GM23338 (cell line): ENCODE measurements at regions not wholly inside any gene's neighbourhood (a gene's known extent, or its start where the extent isn't known, plus 50 kb on each side); places are given as distances from the start of the nearest gene placed in this dataset.

Experiments used
- ATAC-seq: fragments of 200-7000 bp; cut with Tn5 transposase; 3 replicates; pipeline ENCODE4 v1.9.1; 2020
- DNase-seq: peaks from one replicate; pipeline ENCODE4 v3.0.0-alpha.2; 2015; ENCODE audit warnings: low spot score
- H2AFZ ChIP-seq: fragments of 200-600 bp; sonication (generic); 2 replicates; pipeline ENCODE4 v1.8.0; 2016; ENCODE audit warnings: antibody characterized with exemption, mild to moderate bottlenecking, moderate library complexity
- H3F3A ChIP-seq: fragments of 200-600 bp; sonication (generic); replicated peaks from 2 replicates; pipeline ENCODE4 v1.8.0; 2017; ENCODE audit warnings: antibody characterized with exemption, mixed run types, low read depth
- H3K27ac ChIP-seq: fragments of 200-600 bp; sonication (generic); 2 replicates; pipeline ENCODE4 v1.6.1; 2016; ENCODE audit warnings: low read depth
- H3K27me3 ChIP-seq: fragments of 200-600 bp; sonication (generic); 2 replicates; pipeline ENCODE4 v1.8.0; 2016; ENCODE audit warnings: mild to moderate bottlenecking, mixed run types, moderate library complexity; ENCODE audit not compliant: insufficient read depth
- H3K36me3 ChIP-seq: fragments of 200-600 bp; sonication (generic); 2 replicates; pipeline ENCODE4 v1.8.0; 2016; ENCODE audit warnings: mild to moderate bottlenecking; ENCODE audit not compliant: insufficient read depth
- H3K4me1 ChIP-seq: fragments of 200-600 bp; sonication (generic); 2 replicates; pipeline ENCODE4 v1.8.0; 2016; ENCODE audit warnings: mild to moderate bottlenecking, moderate library complexity; ENCODE audit not compliant: insufficient read depth
- H3K4me2 ChIP-seq: fragments of 200-600 bp; sonication (generic); 2 replicates; pipeline ENCODE4 v1.7.1; 2017; ENCODE audit warnings: mixed run types
- H3K4me3 ChIP-seq: fragments of 200-600 bp; sonication (generic); 2 replicates; pipeline ENCODE4 v1.6.1; 2016; ENCODE audit warnings: mixed run types
- H3K79me2 ChIP-seq: fragments of 200-600 bp; sonication (generic); replicated peaks from 2 replicates; pipeline ENCODE4 v1.8.0; 2017; ENCODE audit warnings: mild to moderate bottlenecking; ENCODE audit not compliant: insufficient read depth
- H3K9me2 ChIP-seq: fragments of 200-600 bp; sonication (generic); 2 replicates; pipeline ENCODE4 v1.8.0; 2017; ENCODE audit not compliant: insufficient read depth
- H4K20me1 ChIP-seq: fragments of 200-600 bp; sonication (generic); replicated peaks from 2 replicates; pipeline ENCODE4 v1.8.0; 2017; ENCODE audit warnings: mild to moderate bottlenecking; ENCODE audit not compliant: insufficient read depth
- H3K27ac Mint-ChIP-seq: 2 replicates; pipeline ENCODE4 v1.8.0; 2020; ENCODE audit warnings: inconsistent platforms, mild to moderate bottlenecking, moderate library complexity, mixed read lengths
- H3K27me3 Mint-ChIP-seq: 3 replicates; pipeline ENCODE4 v1.8.0; 2022; ENCODE audit warnings: low read depth, mild to moderate bottlenecking, moderate library complexity, mixed read lengths, inconsistent platforms; ENCODE audit not compliant: insufficient read depth, poor library complexity
- H3K36me3 Mint-ChIP-seq: 3 replicates; pipeline ENCODE4 v1.8.0; 2021; ENCODE audit warnings: low read depth, mild to moderate bottlenecking, inconsistent platforms, moderate library complexity, mixed read lengths
- H3K4me1 Mint-ChIP-seq: 3 replicates; pipeline ENCODE4 v1.8.0; 2020; ENCODE audit warnings: mild to moderate bottlenecking, inconsistent platforms, mixed read lengths
- H3K4me3 Mint-ChIP-seq: 3 replicates; pipeline ENCODE4 v1.8.0; 2021; ENCODE audit warnings: moderate library complexity, mild to moderate bottlenecking, inconsistent platforms, mixed read lengths
- H3K9me3 Mint-ChIP-seq: 3 replicates; pipeline ENCODE4 v1.8.0; 2020; ENCODE audit warnings: moderate library complexity, mild to moderate bottlenecking, inconsistent platforms, mixed read lengths
- CREB1 ChIP-seq: fragments of 250-450 bp; sonication (Bioruptor Pico); IDR thresholded peaks from 2 replicates; pipeline ENCODE4 v1.5.0; 2020; ENCODE audit warnings: low read depth, mild to moderate bottlenecking, moderate library complexity
- EZH2 ChIP-seq: fragments of 200-600 bp; sonication (generic); IDR thresholded peaks from one replicate; pipeline ENCODE4 v1.8.0; 2017; ENCODE audit warnings: antibody characterized with exemption, mild to moderate bottlenecking, low read depth; ENCODE audit not compliant: unreplicated experiment
- EZH2phosphoT487 ChIP-seq: fragments of 200-600 bp; sonication (generic); IDR thresholded peaks from one replicate; pipeline ENCODE4 v1.8.1; 2018; ENCODE audit warnings: antibody characterized with exemption; ENCODE audit not compliant: unreplicated experiment
- JUNB ChIP-seq: IDR thresholded peaks from one replicate; pipeline ENCODE4 v1.6.1; 2016; ENCODE audit warnings: antibody characterized with exemption; ENCODE audit not compliant: unreplicated experiment
- NANOG ChIP-seq: IDR thresholded peaks from 2 replicates; pipeline ENCODE4 v1.6.1; 2016; ENCODE audit warnings: antibody characterized with exemption, borderline replicate concordance
- POLR2AphosphoS5 ChIP-seq: IDR thresholded peaks from 2 replicates; pipeline ENCODE4 v1.6.1; 2016; ENCODE audit warnings: antibody characterized with exemption, low read depth
- STAT1 ChIP-seq: IDR thresholded peaks from one replicate; pipeline ENCODE4 v1.6.1; 2016; ENCODE audit warnings: antibody characterized with exemption; ENCODE audit not compliant: unreplicated experiment
- ZNF114 ChIP-seq: fragments of 250-450 bp; sonication (Bioruptor Pico); IDR thresholded peaks from 2 replicates; pipeline ENCODE4 v1.5.0; 2020; ENCODE audit warnings: mild to moderate bottlenecking, moderate library complexity
- ZNF331 ChIP-seq: fragments of 250-450 bp; sonication (Bioruptor Pico); IDR thresholded peaks from 2 replicates; pipeline ENCODE4 v1.5.0; 2020; ENCODE audit warnings: low read depth, mild to moderate bottlenecking, moderate library complexity
- TF ChIP-seq, protein P1 (sequence below): IDR thresholded peaks from 2 replicates; pipeline ENCODE4 v1.6.1; 2016; ENCODE audit warnings: antibody characterized with exemption
- TF ChIP-seq, protein P2 (sequence below): fragments of 250-450 bp; sonication (Bioruptor Pico); IDR thresholded peaks from 2 replicates; pipeline ENCODE4 v1.5.0; 2020; ENCODE audit warnings: mild to moderate bottlenecking, moderate library complexity
- TF ChIP-seq, protein P3 (sequence below): IDR thresholded peaks from one replicate; pipeline ENCODE4 v1.6.1; 2018; ENCODE audit warnings: antibody characterized with exemption; ENCODE audit not compliant: unreplicated experiment
- TF ChIP-seq, protein P4 (sequence below), 2 experiments: fragments of 200-600 bp in 1 of 2; sonication (generic) in 1 of 2; conservative IDR thresholded peaks; 2 replicates each; pipeline versions ENCODE4 v1.5.1 to v1.6.1; 2016 to 2017; ENCODE audit warnings: antibody characterized with exemption in 2 of 2, low read depth in 2 of 2, mild to moderate bottlenecking in 2 of 2, moderate library complexity in 1 of 2

DNA sequence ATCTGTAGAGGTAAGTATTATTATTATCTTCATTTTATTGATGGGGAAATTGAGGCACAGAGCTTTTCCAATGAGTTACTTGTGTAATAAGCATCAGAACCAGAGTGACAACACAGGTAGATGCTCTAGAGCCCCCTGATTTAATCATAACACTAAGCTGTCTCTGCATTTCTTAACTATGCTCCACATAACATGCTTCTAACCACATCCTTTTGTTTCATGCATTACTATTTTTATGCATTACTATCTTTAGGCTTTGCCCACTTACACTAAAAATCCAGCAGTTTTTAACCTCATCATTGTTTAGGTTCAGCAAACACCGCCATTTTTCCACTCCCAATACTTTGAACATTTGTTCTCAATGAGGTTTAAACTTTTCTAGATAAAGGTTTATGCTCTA, 1900.8 kb upstream of the PCDH10 start:
- Histone ChIP-seq H3K4me3 (no peak overlapping the region), H3F3A (no peaks in the 10 kb centered on the region), H3K27me3 (no peaks in the 10 kb centered on the region), H3K79me2 (no peaks in the 10 kb centered on the region), H3K9me2 (no peaks in the 10 kb centered on the region), H3K27ac (no peak overlapping the region), H3K36me3 (no peaks in the 10 kb centered on the region), H3K4me2 (no peak overlapping the region), H3K4me1 (no peaks in the 10 kb centered on the region), H4K20me1 (no peaks in the 10 kb centered on the region), H2AFZ (no peak overlapping the region)
- H3K4me3 Mint-ChIP-seq: no peak overlapping the region
- H3K4me1 Mint-ChIP-seq: no peaks in the 10 kb centered on the region
- H3K36me3 Mint-ChIP-seq: no peaks in the 10 kb centered on the region
- DNase-seq (no peak), ATAC-seq (no peak)
- no peaks in the 10 kb centered on the region for H3K27me3 Mint-ChIP-seq
- H3K9me3 Mint-ChIP-seq: no peaks in the 10 kb centered on the region
- no peak overlapping the region for H3K27ac Mint-ChIP-seq
- TF ChIP-seq POLR2AphosphoS5 (no peak), STAT1 (no peak), NANOG (no peak), JUNB (no peak), ZNF331 (no peak), EZH2 (no peak), ZNF114 (CRISPR knock-in tag) (no peak), CREB1 (CRISPR knock-in tag) (no peak), EZH2phosphoT487 (no peak)
- TF ChIP-seq, protein P1, sequence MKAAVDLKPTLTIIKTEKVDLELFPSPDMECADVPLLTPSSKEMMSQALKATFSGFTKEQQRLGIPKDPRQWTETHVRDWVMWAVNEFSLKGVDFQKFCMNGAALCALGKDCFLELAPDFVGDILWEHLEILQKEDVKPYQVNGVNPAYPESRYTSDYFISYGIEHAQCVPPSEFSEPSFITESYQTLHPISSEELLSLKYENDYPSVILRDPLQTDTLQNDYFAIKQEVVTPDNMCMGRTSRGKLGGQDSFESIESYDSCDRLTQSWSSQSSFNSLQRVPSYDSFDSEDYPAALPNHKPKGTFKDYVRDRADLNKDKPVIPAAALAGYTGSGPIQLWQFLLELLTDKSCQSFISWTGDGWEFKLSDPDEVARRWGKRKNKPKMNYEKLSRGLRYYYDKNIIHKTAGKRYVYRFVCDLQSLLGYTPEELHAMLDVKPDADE: no peak
- TF ChIP-seq, protein P2, sequence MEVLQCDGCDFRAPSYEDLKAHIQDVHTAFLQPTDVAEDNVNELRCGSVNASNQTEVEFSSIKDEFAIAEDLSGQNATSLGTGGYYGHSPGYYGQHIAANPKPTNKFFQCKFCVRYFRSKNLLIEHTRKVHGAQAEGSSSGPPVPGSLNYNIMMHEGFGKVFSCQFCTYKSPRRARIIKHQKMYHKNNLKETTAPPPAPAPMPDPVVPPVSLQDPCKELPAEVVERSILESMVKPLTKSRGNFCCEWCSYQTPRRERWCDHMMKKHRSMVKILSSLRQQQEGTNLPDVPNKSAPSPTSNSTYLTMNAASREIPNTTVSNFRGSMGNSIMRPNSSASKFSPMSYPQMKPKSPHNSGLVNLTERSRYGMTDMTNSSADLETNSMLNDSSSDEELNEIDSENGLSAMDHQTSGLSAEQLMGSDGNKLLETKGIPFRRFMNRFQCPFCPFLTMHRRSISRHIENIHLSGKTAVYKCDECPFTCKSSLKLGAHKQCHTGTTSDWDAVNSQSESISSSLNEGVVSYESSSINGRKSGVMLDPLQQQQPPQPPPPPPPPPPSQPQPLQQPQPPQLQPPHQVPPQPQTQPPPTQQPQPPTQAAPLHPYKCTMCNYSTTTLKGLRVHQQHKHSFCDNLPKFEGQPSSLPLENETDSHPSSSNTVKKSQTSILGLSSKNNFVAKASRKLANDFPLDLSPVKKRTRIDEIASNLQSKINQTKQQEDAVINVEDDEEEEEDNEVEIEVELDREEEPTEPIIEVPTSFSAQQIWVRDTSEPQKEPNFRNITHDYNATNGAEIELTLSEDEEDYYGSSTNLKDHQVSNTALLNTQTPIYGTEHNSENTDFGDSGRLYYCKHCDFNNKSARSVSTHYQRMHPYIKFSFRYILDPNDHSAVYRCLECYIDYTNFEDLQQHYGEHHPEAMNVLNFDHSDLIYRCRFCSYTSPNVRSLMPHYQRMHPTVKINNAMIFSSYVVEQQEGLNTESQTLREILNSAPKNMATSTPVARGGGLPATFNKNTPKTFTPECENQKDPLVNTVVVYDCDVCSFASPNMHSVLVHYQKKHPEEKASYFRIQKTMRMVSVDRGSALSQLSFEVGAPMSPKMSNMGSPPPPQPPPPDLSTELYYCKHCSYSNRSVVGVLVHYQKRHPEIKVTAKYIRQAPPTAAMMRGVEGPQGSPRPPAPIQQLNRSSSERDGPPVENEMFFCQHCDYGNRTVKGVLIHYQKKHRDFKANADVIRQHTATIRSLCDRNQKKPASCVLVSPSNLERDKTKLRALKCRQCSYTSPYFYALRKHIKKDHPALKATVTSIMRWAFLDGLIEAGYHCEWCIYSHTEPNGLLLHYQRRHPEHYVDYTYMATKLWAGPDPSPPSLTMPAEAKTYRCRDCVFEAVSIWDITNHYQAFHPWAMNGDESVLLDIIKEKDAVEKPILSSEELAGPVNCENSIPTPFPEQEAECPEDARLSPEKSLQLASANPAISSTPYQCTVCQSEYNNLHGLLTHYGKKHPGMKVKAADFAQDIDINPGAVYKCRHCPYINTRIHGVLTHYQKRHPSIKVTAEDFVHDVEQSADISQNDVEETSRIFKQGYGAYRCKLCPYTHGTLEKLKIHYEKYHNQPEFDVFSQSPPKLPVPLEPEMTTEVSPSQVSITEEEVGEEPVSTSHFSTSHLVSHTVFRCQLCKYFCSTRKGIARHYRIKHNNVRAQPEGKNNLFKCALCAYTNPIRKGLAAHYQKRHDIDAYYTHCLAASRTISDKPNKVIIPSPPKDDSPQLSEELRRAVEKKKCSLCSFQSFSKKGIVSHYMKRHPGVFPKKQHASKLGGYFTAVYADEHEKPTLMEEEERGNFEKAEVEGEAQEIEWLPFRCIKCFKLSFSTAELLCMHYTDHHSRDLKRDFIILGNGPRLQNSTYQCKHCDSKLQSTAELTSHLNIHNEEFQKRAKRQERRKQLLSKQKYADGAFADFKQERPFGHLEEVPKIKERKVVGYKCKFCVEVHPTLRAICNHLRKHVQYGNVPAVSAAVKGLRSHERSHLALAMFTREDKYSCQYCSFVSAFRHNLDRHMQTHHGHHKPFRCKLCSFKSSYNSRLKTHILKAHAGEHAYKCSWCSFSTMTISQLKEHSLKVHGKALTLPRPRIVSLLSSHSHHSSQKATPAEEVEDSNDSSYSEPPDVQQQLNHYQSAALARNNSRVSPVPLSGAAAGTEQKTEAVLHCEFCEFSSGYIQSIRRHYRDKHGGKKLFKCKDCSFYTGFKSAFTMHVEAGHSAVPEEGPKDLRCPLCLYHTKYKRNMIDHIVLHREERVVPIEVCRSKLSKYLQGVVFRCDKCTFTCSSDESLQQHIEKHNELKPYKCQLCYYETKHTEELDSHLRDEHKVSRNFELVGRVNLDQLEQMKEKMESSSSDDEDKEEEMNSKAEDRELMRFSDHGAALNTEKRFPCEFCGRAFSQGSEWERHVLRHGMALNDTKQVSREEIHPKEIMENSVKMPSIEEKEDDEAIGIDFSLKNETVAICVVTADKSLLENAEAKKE (CRISPR knock-in tag): no peak
- TF ChIP-seq, protein P3, sequence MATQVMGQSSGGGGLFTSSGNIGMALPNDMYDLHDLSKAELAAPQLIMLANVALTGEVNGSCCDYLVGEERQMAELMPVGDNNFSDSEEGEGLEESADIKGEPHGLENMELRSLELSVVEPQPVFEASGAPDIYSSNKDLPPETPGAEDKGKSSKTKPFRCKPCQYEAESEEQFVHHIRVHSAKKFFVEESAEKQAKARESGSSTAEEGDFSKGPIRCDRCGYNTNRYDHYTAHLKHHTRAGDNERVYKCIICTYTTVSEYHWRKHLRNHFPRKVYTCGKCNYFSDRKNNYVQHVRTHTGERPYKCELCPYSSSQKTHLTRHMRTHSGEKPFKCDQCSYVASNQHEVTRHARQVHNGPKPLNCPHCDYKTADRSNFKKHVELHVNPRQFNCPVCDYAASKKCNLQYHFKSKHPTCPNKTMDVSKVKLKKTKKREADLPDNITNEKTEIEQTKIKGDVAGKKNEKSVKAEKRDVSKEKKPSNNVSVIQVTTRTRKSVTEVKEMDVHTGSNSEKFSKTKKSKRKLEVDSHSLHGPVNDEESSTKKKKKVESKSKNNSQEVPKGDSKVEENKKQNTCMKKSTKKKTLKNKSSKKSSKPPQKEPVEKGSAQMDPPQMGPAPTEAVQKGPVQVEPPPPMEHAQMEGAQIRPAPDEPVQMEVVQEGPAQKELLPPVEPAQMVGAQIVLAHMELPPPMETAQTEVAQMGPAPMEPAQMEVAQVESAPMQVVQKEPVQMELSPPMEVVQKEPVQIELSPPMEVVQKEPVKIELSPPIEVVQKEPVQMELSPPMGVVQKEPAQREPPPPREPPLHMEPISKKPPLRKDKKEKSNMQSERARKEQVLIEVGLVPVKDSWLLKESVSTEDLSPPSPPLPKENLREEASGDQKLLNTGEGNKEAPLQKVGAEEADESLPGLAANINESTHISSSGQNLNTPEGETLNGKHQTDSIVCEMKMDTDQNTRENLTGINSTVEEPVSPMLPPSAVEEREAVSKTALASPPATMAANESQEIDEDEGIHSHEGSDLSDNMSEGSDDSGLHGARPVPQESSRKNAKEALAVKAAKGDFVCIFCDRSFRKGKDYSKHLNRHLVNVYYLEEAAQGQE: no peak
- TF ChIP-seq, protein P4, sequence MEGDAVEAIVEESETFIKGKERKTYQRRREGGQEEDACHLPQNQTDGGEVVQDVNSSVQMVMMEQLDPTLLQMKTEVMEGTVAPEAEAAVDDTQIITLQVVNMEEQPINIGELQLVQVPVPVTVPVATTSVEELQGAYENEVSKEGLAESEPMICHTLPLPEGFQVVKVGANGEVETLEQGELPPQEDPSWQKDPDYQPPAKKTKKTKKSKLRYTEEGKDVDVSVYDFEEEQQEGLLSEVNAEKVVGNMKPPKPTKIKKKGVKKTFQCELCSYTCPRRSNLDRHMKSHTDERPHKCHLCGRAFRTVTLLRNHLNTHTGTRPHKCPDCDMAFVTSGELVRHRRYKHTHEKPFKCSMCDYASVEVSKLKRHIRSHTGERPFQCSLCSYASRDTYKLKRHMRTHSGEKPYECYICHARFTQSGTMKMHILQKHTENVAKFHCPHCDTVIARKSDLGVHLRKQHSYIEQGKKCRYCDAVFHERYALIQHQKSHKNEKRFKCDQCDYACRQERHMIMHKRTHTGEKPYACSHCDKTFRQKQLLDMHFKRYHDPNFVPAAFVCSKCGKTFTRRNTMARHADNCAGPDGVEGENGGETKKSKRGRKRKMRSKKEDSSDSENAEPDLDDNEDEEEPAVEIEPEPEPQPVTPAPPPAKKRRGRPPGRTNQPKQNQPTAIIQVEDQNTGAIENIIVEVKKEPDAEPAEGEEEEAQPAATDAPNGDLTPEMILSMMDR (conservative IDR thresholded peaks at IDR 0.05; ENCODE audit: low read depth in 2 of 2): no peak
